ENCODE measurements at regions not wholly inside any gene's neighbourhood (a gene's known extent, or its start where the extent isn't known, plus 50 kb on each side); places are given as distances from the start of the nearest gene placed in this dataset.

DNA sequence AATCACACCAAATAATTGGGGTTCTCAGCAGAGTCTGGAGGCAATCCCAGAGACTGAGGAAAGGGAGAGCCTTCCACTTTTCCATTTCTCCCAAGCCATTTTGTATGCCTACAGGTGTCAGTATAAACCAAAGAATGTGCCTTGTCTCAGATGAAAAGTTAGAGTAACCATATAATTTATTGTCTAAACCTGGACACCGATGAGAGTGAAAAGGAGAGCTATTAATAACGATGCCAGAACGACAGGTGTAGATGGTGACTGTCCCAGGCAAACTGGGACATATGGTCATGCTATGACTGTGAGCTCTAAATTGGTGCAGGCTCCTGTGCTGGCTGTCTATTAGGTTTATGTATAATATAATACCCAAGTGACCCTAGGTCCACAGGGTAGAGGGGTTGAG lies 219.6 kb downstream of the ARHGAP12 start:
- H3K4me1 ChIP-seq (ENCODE audit: control insufficient read depth, insufficient read depth, low read length): peaks cover 27% of the 10 kb centered on the region
- TF ChIP-seq, protein P1, sequence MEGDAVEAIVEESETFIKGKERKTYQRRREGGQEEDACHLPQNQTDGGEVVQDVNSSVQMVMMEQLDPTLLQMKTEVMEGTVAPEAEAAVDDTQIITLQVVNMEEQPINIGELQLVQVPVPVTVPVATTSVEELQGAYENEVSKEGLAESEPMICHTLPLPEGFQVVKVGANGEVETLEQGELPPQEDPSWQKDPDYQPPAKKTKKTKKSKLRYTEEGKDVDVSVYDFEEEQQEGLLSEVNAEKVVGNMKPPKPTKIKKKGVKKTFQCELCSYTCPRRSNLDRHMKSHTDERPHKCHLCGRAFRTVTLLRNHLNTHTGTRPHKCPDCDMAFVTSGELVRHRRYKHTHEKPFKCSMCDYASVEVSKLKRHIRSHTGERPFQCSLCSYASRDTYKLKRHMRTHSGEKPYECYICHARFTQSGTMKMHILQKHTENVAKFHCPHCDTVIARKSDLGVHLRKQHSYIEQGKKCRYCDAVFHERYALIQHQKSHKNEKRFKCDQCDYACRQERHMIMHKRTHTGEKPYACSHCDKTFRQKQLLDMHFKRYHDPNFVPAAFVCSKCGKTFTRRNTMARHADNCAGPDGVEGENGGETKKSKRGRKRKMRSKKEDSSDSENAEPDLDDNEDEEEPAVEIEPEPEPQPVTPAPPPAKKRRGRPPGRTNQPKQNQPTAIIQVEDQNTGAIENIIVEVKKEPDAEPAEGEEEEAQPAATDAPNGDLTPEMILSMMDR (IDR thresholded peaks at IDR 0.05): no peak
- DNase-seq (no peak), ATAC-seq (no peak)
- no peaks in the 10 kb centered on the region for H3K36me3 ChIP-seq (ENCODE audit: control insufficient read depth, insufficient read depth, low read length)
- H3K27ac ChIP-seq (ENCODE audit: low read length): no peak overlapping the region
- Mint-ChIP-seq H3K9me3 (peaks cover 3 to 10% of the 10 kb centered on the region in 2 donors), H3K4me3 (no peak overlapping the region), H3K27me3 (ENCODE audit: low read depth in 2 of 2) (peaks cover 0 to 13% of the 10 kb centered on the region in 2 donors), H3K36me3 (peaks cover 7% of the 10 kb centered on the region), H3K4me1 (peaks cover 15 to 17% of the 10 kb centered on the region in 2 donors), H3K27ac (no peak overlapping the region)
- H3K9me3 ChIP-seq (ENCODE audit: control insufficient read depth, insufficient read depth, low read length): peaks cover 4% of the 10 kb centered on the region
- intact Hi-C loops (cut with micrococcal nuclease): no loop called here
- H3K4me3 ChIP-seq (ENCODE audit: low read length): no peak overlapping the region
- 82% methylated on average over 3 of the region's 3 CpGs for WGBS (ENCODE audit: insufficient coverage)
- no peaks in the 10 kb centered on the region for H3K27me3 ChIP-seq (ENCODE audit: control insufficient read depth, insufficient read depth, low read length)

DNA sequence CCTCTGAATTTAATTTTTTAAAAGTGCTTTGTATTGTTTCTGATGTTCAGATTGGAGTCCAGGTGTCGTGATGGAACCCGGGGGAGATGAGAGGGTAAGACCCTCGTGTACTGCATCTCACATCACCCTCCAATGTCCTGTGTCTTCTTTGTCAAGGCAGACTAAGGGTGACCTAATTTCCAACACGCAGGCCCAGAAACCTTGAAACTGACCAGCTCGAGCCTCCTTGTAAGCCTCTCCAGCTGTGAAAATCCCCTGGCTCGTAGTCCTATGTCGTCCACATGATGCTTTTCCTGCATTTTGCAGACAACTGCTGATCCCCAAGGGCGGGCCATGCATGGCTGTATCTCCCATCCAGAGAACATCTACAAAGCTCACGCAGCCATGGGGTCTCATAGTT lies 220.2 kb downstream of the ARHGAP12 start:
- Histone ChIP-seq H3K9me3 (ENCODE audit: control insufficient read depth, insufficient read depth, low read length) (peaks cover 4% of the 10 kb centered on the region), H3K27ac (ENCODE audit: low read length) (no peak overlapping the region), H3K27me3 (ENCODE audit: control insufficient read depth, insufficient read depth, low read length) (no peaks in the 10 kb centered on the region), H3K4me3 (ENCODE audit: low read length) (no peak overlapping the region), H3K4me1 (ENCODE audit: control insufficient read depth, insufficient read depth, low read length) (peaks cover 27% of the 10 kb centered on the region), H3K36me3 (ENCODE audit: control insufficient read depth, insufficient read depth, low read length) (no peaks in the 10 kb centered on the region)
- DNase-seq: no peak
- TF ChIP-seq, protein P1 (IDR thresholded peaks at IDR 0.05): no peak
- intact Hi-C loops (cut with micrococcal nuclease): no loop called here
- Mint-ChIP-seq H3K36me3 (peaks cover 7% of the 10 kb centered on the region), H3K27me3 (ENCODE audit: low read depth in 2 of 2) (peaks cover 0 to 13% of the 10 kb centered on the region in 2 donors), H3K27ac (no peak overlapping the region), H3K4me1 (peaks cover 15 to 17% of the 10 kb centered on the region in 2 donors), H3K4me3 (no peak overlapping the region), H3K9me3 (peaks cover 3 to 10% of the 10 kb centered on the region in 2 donors)
- ATAC-seq: no peak
- 93% methylated on average over 8 of the region's 9 CpGs for WGBS (ENCODE audit: insufficient coverage)

DNA sequence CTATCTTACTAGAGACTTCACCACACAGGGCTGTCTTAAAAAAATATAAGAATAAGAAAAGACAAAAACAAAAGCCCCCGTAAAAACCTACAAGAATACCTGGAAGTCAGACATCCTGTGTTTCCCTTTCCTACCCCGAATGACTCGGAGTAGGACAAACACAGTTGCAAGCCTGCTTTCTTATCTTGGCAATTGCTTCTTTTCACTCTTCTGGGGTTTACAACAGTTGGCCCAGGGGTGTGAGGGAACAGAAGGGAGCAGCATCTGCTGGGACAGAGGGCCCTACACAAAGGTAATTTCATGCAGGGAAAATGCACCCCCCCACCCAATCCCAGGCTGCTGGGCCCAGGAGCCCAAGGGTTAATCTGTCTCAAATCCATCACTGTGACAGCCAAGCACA lies 220.6 kb downstream of the ARHGAP12 start:
- WGBS (ENCODE audit: insufficient coverage): 12% methylated on average over 3 of the region's 3 CpGs
- H3K36me3 ChIP-seq (ENCODE audit: control insufficient read depth, insufficient read depth, low read length): no peaks in the 10 kb centered on the region
- peak overlapping the region; percentile 12 for H3K27ac ChIP-seq (ENCODE audit: low read length)
- Mint-ChIP-seq H3K4me1 (peaks cover 15 to 17% of the 10 kb centered on the region in 2 donors), H3K9me3 (peaks cover 3 to 10% of the 10 kb centered on the region in 2 donors), H3K36me3 (peaks cover 7% of the 10 kb centered on the region), H3K4me3 (no peak overlapping the region), H3K27ac (peak overlapping the region in 1 of 2 donors; percentile 56), H3K27me3 (ENCODE audit: low read depth in 2 of 2) (peaks cover 0 to 13% of the 10 kb centered on the region in 2 donors)
- no peaks in the 10 kb centered on the region for H3K27me3 ChIP-seq (ENCODE audit: control insufficient read depth, insufficient read depth, low read length)
- DNase-seq (no peak), ATAC-seq (no peak)
- TF ChIP-seq, protein P1 (IDR thresholded peaks at IDR 0.05): no peak
- peaks cover 4% of the 10 kb centered on the region for H3K9me3 ChIP-seq (ENCODE audit: control insufficient read depth, insufficient read depth, low read length)
- H3K4me3 ChIP-seq (ENCODE audit: low read length): no peak overlapping the region
- intact Hi-C loops (cut with micrococcal nuclease): no loop called here
- peaks cover 27% of the 10 kb centered on the region for H3K4me1 ChIP-seq (ENCODE audit: control insufficient read depth, insufficient read depth, low read length)
